ENCODE measurements at regions not wholly inside any gene's neighbourhood (a gene's known extent, or its start where the extent isn't known, plus 50 kb on each side); places are given as distances from the start of the nearest gene placed in this dataset.

- no peak overlapping the region for H3K4me3 ChIP-seq (ENCODE audit: low read length)
- DNase-seq (ENCODE audit: low read depth) = no peak
- TF ChIP-seq CTCF (conservative IDR thresholded peaks at IDR 0.05; ENCODE audit: low read length) = no peak
Measured at GRCh38 chr1:83115785-83116184, 883.1 kb downstream of the TTLL7 start.

GRCh38 chr1:83114136-83114834 lies 884.6 kb downstream of the TTLL7 start:
- TF ChIP-seq CTCF (conservative IDR thresholded peaks at IDR 0.05; ENCODE audit: low read length) = no peak
- H3K4me3 ChIP-seq (ENCODE audit: low read length) = no peak overlapping the region
- no peak for DNase-seq (ENCODE audit: low read depth)

- DNase-seq (ENCODE audit: low read depth) = no peak
- H3K4me3 ChIP-seq (ENCODE audit: low read length) = no peak overlapping the region
- no peak for TF ChIP-seq CTCF (conservative IDR thresholded peaks at IDR 0.05; ENCODE audit: low read length)
Measured at GRCh38 chr1:83113652-83114051, 885.3 kb downstream of the TTLL7 start.

GRCh38 chr1:83112248-83112885 lies 886.6 kb downstream of the TTLL7 start:
- no peak overlapping the region for H3K4me3 ChIP-seq (ENCODE audit: low read length)
- DNase-seq (ENCODE audit: low read depth) = no peak
- TF ChIP-seq CTCF (conservative IDR thresholded peaks at IDR 0.05; ENCODE audit: low read length) = no peak

- TF ChIP-seq CTCF (conservative IDR thresholded peaks at IDR 0.05; ENCODE audit: low read length) = no peak
- no peak for DNase-seq (ENCODE audit: low read depth)
- no peak overlapping the region for H3K4me3 ChIP-seq (ENCODE audit: low read length)
Measured at GRCh38 chr1:83110156-83110555, 888.8 kb downstream of the TTLL7 start.

- no peak overlapping the region for H3K4me3 ChIP-seq (ENCODE audit: low read length)
- no peak for DNase-seq (ENCODE audit: low read depth)
- no peak for TF ChIP-seq CTCF (conservative IDR thresholded peaks at IDR 0.05; ENCODE audit: low read length)
Measured at GRCh38 chr1:83109692-83110091, 889.2 kb downstream of the TTLL7 start.

- no peak overlapping the region for H3K4me3 ChIP-seq (ENCODE audit: low read length)
- DNase-seq (ENCODE audit: low read depth) = no peak
- no peak for TF ChIP-seq CTCF (conservative IDR thresholded peaks at IDR 0.05; ENCODE audit: low read length)
Measured at GRCh38 chr1:83104558-83104957, 894.4 kb downstream of the TTLL7 start.
